HG03565 (cell line): ENCODE measurements at regions not wholly inside any gene's neighbourhood (a gene's known extent, or its start where the extent isn't known, plus 50 kb on each side); places are given as distances from the start of the nearest gene placed in this dataset.

Experiments used
- ATAC-seq: cut with Tn5 transposase; IDR thresholded peaks from one replicate; pipeline ENCODE4 v1.9.1; 2021; ENCODE audit warnings: mild to moderate bottlenecking, moderate library complexity; ENCODE audit not compliant: unreplicated experiment

- ATAC-seq = no peak
Measured at GRCh38 chr9:99391937-99392594, 170.0 kb downstream of the SEC61B start.

GRCh38 chr9:99392986-99393385, 170.9 kb downstream of the SEC61B start:
- ATAC-seq = no peak

- ATAC-seq = no peak
Measured at GRCh38 chr9:99393993-99394392, 171.9 kb downstream of the SEC61B start.

GRCh38 chr9:99398241-99398640, 176.2 kb downstream of the SEC61B start:
- no peak for ATAC-seq

- ATAC-seq = no peak
Measured at GRCh38 chr9:99399474-99399873, 177.4 kb downstream of the SEC61B start.

- no peak for ATAC-seq
Measured at GRCh38 chr9:99400184-99400731, 178.2 kb downstream of the SEC61B start.

- no peak for ATAC-seq
Measured at GRCh38 chr9:99401680-99402504, 179.8 kb downstream of the SEC61B start.

GRCh38 chr9:99403371-99403770, 181.3 kb downstream of the SEC61B start:
- ATAC-seq = no peak

GRCh38 chr9:99405359-99405758, 183.3 kb downstream of the SEC61B start:
- no peak for ATAC-seq

- no peak for ATAC-seq
Measured at GRCh38 chr9:99406939-99407338, 184.9 kb downstream of the SEC61B start.

- ATAC-seq = no peak
Measured at GRCh38 chr9:99411068-99411467, 189.0 kb downstream of the SEC61B start.

- ATAC-seq = no peak
Measured at GRCh38 chr9:99411479-99412115, 189.5 kb downstream of the SEC61B start.

GRCh38 chr9:99412606-99413005, 190.5 kb downstream of the SEC61B start:
- ATAC-seq = no peak

GRCh38 chr9:99414321-99414720, 192.2 kb downstream of the SEC61B start:
- no peak for ATAC-seq

GRCh38 chr9:99415606-99416005, 193.5 kb downstream of the SEC61B start:
- no peak for ATAC-seq

GRCh38 chr9:99416007-99416406, 193.9 kb downstream of the SEC61B start:
- ATAC-seq = peak; percentile 43

- no peak for ATAC-seq
Measured at GRCh38 chr9:99419070-99419469, 197.0 kb downstream of the SEC61B start.

- ATAC-seq = no peak
Measured at GRCh38 chr9:99421369-99421768, 199.3 kb downstream of the SEC61B start.

- ATAC-seq = no peak
Measured at GRCh38 chr9:99425124-99425523, 203.0 kb downstream of the SEC61B start.

GRCh38 chr9:99425923-99426842, 204.1 kb downstream of the SEC61B start:
- ATAC-seq = no peak

GRCh38 chr9:99427260-99427659, 205.2 kb downstream of the SEC61B start:
- no peak for ATAC-seq
